ENCODE measurements at regions not wholly inside any gene's neighbourhood (a gene's known extent, or its start where the extent isn't known, plus 50 kb on each side); places are given as distances from the start of the nearest gene placed in this dataset.

GRCh38 chr1:83760226-83761021 is 238.5 kb downstream of the TTLL7 start:
- Histone ChIP-seq H2AFZ (no peak overlapping the region), H3K9me3 (ENCODE audit: control insufficient read depth, low read length) (no peaks in the 10 kb centered on the region), H3K4me1 (no peaks in the 10 kb centered on the region), H3K27me3 (ENCODE audit: control insufficient read depth, insufficient read depth, low read length) (no peaks in the 10 kb centered on the region), H3K79me2 (no peaks in the 10 kb centered on the region), H3K9ac (no peak overlapping the region), H3K4me2 (ENCODE audit: low read length) (no peak overlapping the region), H3K4me3 (ENCODE audit: low read depth, low read length) (no peak overlapping the region), H3K27ac (no peak overlapping the region), H3K36me3 (ENCODE audit: control insufficient read depth, insufficient read depth, low read length) (no peaks in the 10 kb centered on the region)
- TF ChIP-seq, protein P1, sequence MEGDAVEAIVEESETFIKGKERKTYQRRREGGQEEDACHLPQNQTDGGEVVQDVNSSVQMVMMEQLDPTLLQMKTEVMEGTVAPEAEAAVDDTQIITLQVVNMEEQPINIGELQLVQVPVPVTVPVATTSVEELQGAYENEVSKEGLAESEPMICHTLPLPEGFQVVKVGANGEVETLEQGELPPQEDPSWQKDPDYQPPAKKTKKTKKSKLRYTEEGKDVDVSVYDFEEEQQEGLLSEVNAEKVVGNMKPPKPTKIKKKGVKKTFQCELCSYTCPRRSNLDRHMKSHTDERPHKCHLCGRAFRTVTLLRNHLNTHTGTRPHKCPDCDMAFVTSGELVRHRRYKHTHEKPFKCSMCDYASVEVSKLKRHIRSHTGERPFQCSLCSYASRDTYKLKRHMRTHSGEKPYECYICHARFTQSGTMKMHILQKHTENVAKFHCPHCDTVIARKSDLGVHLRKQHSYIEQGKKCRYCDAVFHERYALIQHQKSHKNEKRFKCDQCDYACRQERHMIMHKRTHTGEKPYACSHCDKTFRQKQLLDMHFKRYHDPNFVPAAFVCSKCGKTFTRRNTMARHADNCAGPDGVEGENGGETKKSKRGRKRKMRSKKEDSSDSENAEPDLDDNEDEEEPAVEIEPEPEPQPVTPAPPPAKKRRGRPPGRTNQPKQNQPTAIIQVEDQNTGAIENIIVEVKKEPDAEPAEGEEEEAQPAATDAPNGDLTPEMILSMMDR (IDR thresholded peaks at IDR 0.05) = no peak

- H3K27me3 ChIP-seq (ENCODE audit: control insufficient read depth, insufficient read depth, low read length) = no peaks in the 10 kb centered on the region
- H3K9me3 ChIP-seq (ENCODE audit: control insufficient read depth, low read length) = no peaks in the 10 kb centered on the region
- no peaks in the 10 kb centered on the region for H3K36me3 ChIP-seq (ENCODE audit: control insufficient read depth, insufficient read depth, low read length)
- H3K79me2 ChIP-seq = no peaks in the 10 kb centered on the region
- H3K4me1 ChIP-seq = no peaks in the 10 kb centered on the region
- TF ChIP-seq, protein P1 (IDR thresholded peaks at IDR 0.05) = no peak
- H2AFZ ChIP-seq = no peak overlapping the region
- H3K4me2 ChIP-seq (ENCODE audit: low read length) = no peak overlapping the region
- H3K4me3 ChIP-seq (ENCODE audit: low read depth, low read length) = no peak overlapping the region
- H3K9ac ChIP-seq = no peak overlapping the region
- H3K27ac ChIP-seq = no peak overlapping the region
Measured at GRCh38 chr1:83756984-83757717, 241.8 kb downstream of the TTLL7 start.

DNA sequence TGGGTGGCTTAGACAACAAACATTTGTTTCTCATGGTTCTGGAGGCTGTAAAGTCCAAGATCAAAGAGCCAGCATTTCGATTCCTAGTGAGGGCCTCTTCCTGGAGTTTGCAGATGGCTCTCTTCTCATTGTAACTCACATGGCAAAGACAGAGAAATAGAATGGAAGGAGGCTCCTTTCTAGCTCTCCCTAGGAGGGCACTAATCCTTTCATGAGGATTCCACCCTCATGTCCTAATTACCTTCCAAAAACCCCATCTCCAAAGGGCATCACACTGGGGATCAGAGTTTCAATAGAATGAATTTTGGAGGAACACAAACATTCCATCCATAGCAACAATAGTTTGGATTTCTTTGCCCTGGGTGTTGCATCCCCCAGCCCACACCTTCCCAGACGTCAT is 247.3 kb downstream of the TTLL7 start:
- Histone ChIP-seq H3K36me3 (ENCODE audit: control insufficient read depth, insufficient read depth, low read length) (no peaks in the 10 kb centered on the region), H3K27ac (no peak overlapping the region), H3K27me3 (ENCODE audit: control insufficient read depth, insufficient read depth, low read length) (no peaks in the 10 kb centered on the region), H3K9me3 (ENCODE audit: control insufficient read depth, low read length) (no peaks in the 10 kb centered on the region), H2AFZ (no peak overlapping the region), H3K79me2 (no peaks in the 10 kb centered on the region), H3K4me3 (ENCODE audit: low read depth, low read length) (no peak overlapping the region), H3K4me1 (peaks cover 3% of the 10 kb centered on the region), H3K4me2 (ENCODE audit: low read length) (no peak overlapping the region), H3K9ac (no peak overlapping the region)
- TF ChIP-seq, protein P1 (IDR thresholded peaks at IDR 0.05) = no peak

GRCh38 chr1:83750201-83750600 is 248.7 kb downstream of the TTLL7 start:
- Histone ChIP-seq H3K79me2 (no peaks in the 10 kb centered on the region), H3K4me2 (ENCODE audit: low read length) (no peak overlapping the region), H3K36me3 (ENCODE audit: control insufficient read depth, insufficient read depth, low read length) (no peaks in the 10 kb centered on the region), H3K27me3 (ENCODE audit: control insufficient read depth, insufficient read depth, low read length) (no peaks in the 10 kb centered on the region), H3K9ac (no peak overlapping the region), H3K4me1 (peaks cover 3% of the 10 kb centered on the region), H3K9me3 (ENCODE audit: control insufficient read depth, low read length) (no peaks in the 10 kb centered on the region), H2AFZ (no peak overlapping the region), H3K4me3 (ENCODE audit: low read depth, low read length) (no peak overlapping the region), H3K27ac (no peak overlapping the region)
- TF ChIP-seq, protein P1 (IDR thresholded peaks at IDR 0.05) = no peak

All from parathyroid adenoma (tissue), 2 donors.